Colonic mucosa (tissue), 4 donors: ENCODE measurements at regions not wholly inside any gene's neighbourhood (a gene's known extent, or its start where the extent isn't known, plus 50 kb on each side); places are given as distances from the start of the nearest gene placed in this dataset.
A peak's percentile ranks its signal among the peaks of the same experiment; 100 is the strongest.

Experiments used
- DNase-seq: peaks from one replicate; pipeline ENCODE4 v3.0.0-alpha.2; 2020
- H3K27ac ChIP-seq: fragments of 200-600 bp; one replicate; pipeline ENCODE4 v1.8.0; 2021
- H3K27me3 ChIP-seq: fragments of 200-600 bp; one replicate; pipeline ENCODE4 v1.8.0; 2021
- H3K36me3 ChIP-seq: fragments of 200-600 bp; one replicate; pipeline ENCODE4 v1.8.0; 2021
- H3K4me1 ChIP-seq: fragments of 200-600 bp; one replicate; pipeline ENCODE4 v1.8.0; 2021; ENCODE audit warnings: mild to moderate bottlenecking
- H3K4me3 ChIP-seq: fragments of 200-600 bp; one replicate; pipeline ENCODE4 v1.8.0; 2021
- H3K9ac ChIP-seq, 2 donors: one replicate each; pipeline ENCODE4 v1.7.0; 2013; ENCODE audit warnings: control low read depth in 2 of 2, low read depth in 2 of 2, low read length in 2 of 2
- H3K9me3 ChIP-seq: fragments of 200-600 bp; one replicate; pipeline ENCODE4 v1.8.0; 2021
- CTCF ChIP-seq: fragments of 200-600 bp; IDR thresholded peaks from one replicate; pipeline ENCODE4 v1.8.0; 2022; ENCODE audit warnings: antibody characterized with exemption, mild to moderate bottlenecking
- intact Hi-C: fragments of 100-400 bp; cut with DNase I; formaldehyde crosslinking; loops from one replicate; pipeline ENCODE4 v1.14.1; 2022
- donor health status: healthy.
- donor health status: DM: no; HTN: no; CAD: no.
- donor health status: DM: no; HTN: no; CAD: no.

GRCh38 chr14:21725250-21725649, 51.6 kb upstream of the OR4E1 start:
- no peak for DNase-seq

GRCh38 chr14:21724090-21724973, 50.7 kb upstream of the OR4E1 start:
- Histone ChIP-seq H3K27ac (no peak overlapping the region), H3K9ac (no peak overlapping the region), H3K9me3 (no peaks in the 10 kb centered on the region), H3K27me3 (no peaks in the 10 kb centered on the region), H3K36me3 (no peaks in the 10 kb centered on the region), H3K4me1 (no peaks in the 10 kb centered on the region), H3K4me3 (no peak overlapping the region)
- no peak for DNase-seq
- no peak for TF ChIP-seq CTCF
- intact Hi-C loops: no loop called here

More at GRCh38 chr14:21725250-21725649, 51.6 kb upstream of the OR4E1 start:
- Histone ChIP-seq H3K4me1 (no peaks in the 10 kb centered on the region), H3K9ac (no peak overlapping the region), H3K9me3 (no peaks in the 10 kb centered on the region), H3K27ac (no peak overlapping the region), H3K36me3 (no peaks in the 10 kb centered on the region), H3K27me3 (no peaks in the 10 kb centered on the region), H3K4me3 (no peak overlapping the region)
- TF ChIP-seq CTCF: no peak
- intact Hi-C loops: no loop called here

- TF ChIP-seq CTCF: no peak
- H3K36me3 ChIP-seq: no peaks in the 10 kb centered on the region
- no peaks in the 10 kb centered on the region for H3K4me1 ChIP-seq
- H3K9me3 ChIP-seq: no peaks in the 10 kb centered on the region
- intact Hi-C loops: no loop called here
- no peaks in the 10 kb centered on the region for H3K27me3 ChIP-seq
- DNase-seq: peak; percentile 46
- no peak overlapping the region for H3K4me3 ChIP-seq
- no peak overlapping the region for H3K9ac ChIP-seq
- no peak overlapping the region for H3K27ac ChIP-seq
Observed at GRCh38 chr14:21723431-21724045, 49.9 kb upstream of the OR4E1 start.
